ENCODE measurements at regions not wholly inside any gene's neighbourhood (a gene's known extent, or its start where the extent isn't known, plus 50 kb on each side); places are given as distances from the start of the nearest gene placed in this dataset.

DNA sequence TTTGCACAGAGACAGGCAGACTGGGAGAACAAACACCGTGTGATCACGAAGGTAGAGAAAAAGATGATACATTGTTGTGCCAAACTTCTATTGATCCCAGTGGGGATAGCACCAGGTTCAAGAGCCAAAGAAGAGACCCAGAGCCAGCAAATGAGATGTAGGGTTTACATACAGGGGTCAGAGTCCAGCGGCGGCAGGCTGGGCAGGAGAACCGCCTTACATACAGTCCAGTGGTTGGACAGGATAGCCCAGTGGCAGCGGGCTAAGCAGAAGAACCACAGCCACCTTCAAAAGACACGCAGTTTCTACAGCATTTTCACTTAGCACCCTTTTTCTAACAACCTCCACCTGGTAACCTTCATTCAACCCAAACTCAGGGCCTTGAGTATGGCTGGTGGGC is 932.8 kb downstream of the SLC4A3 start:
- TF ChIP-seq, protein P1, sequence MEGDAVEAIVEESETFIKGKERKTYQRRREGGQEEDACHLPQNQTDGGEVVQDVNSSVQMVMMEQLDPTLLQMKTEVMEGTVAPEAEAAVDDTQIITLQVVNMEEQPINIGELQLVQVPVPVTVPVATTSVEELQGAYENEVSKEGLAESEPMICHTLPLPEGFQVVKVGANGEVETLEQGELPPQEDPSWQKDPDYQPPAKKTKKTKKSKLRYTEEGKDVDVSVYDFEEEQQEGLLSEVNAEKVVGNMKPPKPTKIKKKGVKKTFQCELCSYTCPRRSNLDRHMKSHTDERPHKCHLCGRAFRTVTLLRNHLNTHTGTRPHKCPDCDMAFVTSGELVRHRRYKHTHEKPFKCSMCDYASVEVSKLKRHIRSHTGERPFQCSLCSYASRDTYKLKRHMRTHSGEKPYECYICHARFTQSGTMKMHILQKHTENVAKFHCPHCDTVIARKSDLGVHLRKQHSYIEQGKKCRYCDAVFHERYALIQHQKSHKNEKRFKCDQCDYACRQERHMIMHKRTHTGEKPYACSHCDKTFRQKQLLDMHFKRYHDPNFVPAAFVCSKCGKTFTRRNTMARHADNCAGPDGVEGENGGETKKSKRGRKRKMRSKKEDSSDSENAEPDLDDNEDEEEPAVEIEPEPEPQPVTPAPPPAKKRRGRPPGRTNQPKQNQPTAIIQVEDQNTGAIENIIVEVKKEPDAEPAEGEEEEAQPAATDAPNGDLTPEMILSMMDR (IDR thresholded peaks at IDR 0.05) = no peak
- TF ChIP-seq EP300 (IDR thresholded peaks at IDR 0.05; ENCODE audit: low read depth) = no peak
- Histone ChIP-seq H3K9me3 (no peaks in the 10 kb centered on the region), H3K4me3 (no peak overlapping the region), H3K27ac (no peak overlapping the region), H3K36me3 (no peaks in the 10 kb centered on the region), H3K27me3 (no peaks in the 10 kb centered on the region), H3K4me1 (no peaks in the 10 kb centered on the region)
- DNase-seq = no peak
- in situ Hi-C loops (cut with MboI; ENCODE audit: low pct_ligation_motif_present in 1 of 4, low pct_unique_long_range_greater_than_20kb in 1 of 4, low sequenced_read_pairs in 3 of 4) (no loop called here), intact Hi-C loops (cut with DNase I; ENCODE audit: low total_unique reads) (no loop called here)
- 78 to 88% methylated on average over 2 to 7 of the region's 7 CpGs for WGBS, 2 donors (ENCODE audit: low coverage in 1 of 2)

DNA sequence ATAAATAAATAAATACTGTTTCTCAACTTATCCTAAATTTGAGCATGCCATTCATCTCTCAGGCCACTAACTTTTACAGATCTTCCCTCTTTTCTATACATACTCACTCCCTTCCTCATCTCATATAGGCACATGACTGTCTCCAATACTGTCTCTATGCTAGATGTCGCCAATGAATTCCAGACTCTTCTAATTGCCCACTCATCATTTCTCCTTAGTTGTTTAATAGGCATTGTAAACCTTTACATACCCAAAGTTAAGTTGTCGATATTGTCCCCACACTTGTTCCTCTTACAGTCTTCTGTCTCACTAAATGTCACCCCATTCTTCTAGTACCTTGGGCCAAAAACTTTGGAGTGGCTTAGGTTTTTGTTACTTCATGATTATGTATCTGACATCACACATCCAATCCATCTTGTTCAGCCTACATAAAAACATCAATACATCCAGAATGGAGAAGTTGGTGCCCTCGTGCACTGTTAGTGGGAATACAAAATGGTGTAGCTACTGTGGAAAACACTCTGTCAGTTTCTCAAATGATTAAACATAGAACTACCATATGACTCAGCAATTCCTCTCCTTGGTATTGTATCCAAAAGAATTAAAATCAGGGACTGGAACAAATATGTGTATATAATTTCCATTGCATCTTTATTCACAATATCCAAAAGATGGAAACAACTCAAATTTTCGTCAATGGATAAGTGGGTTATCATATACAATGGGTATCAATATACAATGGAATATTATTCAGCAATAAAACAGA is 935.1 kb downstream of the SLC4A3 start:
- H3K27ac ChIP-seq = no peak overlapping the region
- WGBS, 2 donors (ENCODE audit: low coverage in 1 of 2) = 74 to 83% methylated on average over 4 of the region's 4 CpGs
- TF ChIP-seq, protein P1 (IDR thresholded peaks at IDR 0.05) = no peak
- TF ChIP-seq EP300 (IDR thresholded peaks at IDR 0.05; ENCODE audit: low read depth) (no peak), POLR2AphosphoS5 (IDR thresholded peaks at IDR 0.05) (no peak), POLR2A (IDR thresholded peaks at IDR 0.05) (no peak)
- no peaks in the 10 kb centered on the region for H3K27me3 ChIP-seq
- in situ Hi-C loops (cut with MboI; ENCODE audit: low pct_ligation_motif_present in 1 of 4, low pct_unique_long_range_greater_than_20kb in 1 of 4, low sequenced_read_pairs in 3 of 4) = no loop called here
- H3K4me1 ChIP-seq = no peaks in the 10 kb centered on the region
- H3K4me3 ChIP-seq = no peak overlapping the region
- no peak for DNase-seq
- no peaks in the 10 kb centered on the region for H3K36me3 ChIP-seq
- intact Hi-C loops (cut with DNase I; ENCODE audit: low total_unique reads) = no loop called here
- H3K9me3 ChIP-seq = no peaks in the 10 kb centered on the region

DNA sequence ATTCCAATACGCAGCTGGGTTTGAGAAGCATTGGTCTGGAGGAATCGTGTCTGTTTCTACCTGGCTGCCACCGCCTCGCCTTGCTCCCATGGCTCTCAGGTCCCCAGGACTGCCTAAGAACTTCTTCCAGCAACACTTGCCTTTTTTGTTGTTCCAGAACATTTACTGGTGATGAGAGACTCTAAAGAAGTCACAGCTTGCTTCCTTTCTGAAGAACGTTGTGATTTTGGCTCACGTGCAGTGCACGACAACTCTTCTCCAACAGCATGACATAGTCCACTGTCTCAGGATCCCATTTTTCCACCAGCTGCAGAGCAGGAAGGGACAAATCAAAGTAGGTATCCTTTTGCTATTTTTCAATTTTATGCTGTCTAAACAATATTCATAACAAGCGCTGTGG is 940.9 kb downstream of the SLC4A3 start:
- in situ Hi-C loops (cut with MboI; ENCODE audit: low pct_ligation_motif_present in 1 of 4, low pct_unique_long_range_greater_than_20kb in 1 of 4, low sequenced_read_pairs in 3 of 4) = no loop called here
- no peaks in the 10 kb centered on the region for H3K4me1 ChIP-seq
- DNase-seq = no peak
- TF ChIP-seq EP300 (IDR thresholded peaks at IDR 0.05; ENCODE audit: low read depth) (no peak), POLR2A (IDR thresholded peaks at IDR 0.05) (no peak), POLR2AphosphoS5 (IDR thresholded peaks at IDR 0.05) (no peak)
- TF ChIP-seq, protein P1 (IDR thresholded peaks at IDR 0.05) = no peak
- no peaks in the 10 kb centered on the region for H3K36me3 ChIP-seq
- no peaks in the 10 kb centered on the region for H3K27me3 ChIP-seq
- intact Hi-C loops (cut with DNase I; ENCODE audit: low total_unique reads) = no loop called here
- no peak overlapping the region for H3K27ac ChIP-seq
- no peak overlapping the region for H3K4me3 ChIP-seq
- H3K9me3 ChIP-seq = no peaks in the 10 kb centered on the region
- 77 to 80% methylated on average over 7 to 8 of the region's 8 CpGs for WGBS, 2 donors (ENCODE audit: low coverage in 1 of 2)

DNA sequence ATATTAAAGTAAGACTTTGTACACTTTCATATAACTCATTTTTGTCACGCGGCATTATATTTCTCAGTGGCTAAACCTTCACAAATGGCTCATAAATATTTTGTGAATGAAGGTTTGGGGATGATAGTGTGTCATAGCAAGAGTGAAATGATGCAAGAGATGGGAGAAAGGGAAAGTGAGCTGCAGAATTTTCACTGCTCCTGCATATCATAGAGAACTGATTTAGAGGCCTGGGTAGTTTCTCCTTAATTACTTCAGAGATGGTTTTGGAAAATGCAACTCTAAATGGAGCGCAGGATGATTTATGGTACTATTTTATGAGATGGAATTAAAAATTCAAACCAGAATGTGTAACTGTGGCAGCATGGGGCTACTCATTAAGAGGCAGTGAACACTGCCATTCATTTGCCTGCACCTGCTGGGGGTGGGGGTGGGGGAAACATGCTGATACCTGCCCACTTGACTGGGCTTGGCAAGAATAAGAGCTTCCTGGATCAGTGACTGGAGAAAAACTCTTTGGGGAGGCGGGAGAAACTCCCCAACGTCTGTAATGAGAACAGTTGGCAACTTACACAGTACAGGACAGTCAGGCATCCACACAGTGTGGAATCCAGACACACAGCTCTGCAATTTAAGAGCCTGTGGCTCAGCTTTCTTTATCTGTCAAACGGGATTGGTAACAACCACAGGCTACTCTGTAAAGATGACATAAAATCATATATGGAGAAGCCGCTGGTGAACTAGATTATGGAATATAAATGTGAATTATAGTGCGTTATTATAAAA is 941.9 kb downstream of the SLC4A3 start:
- no peaks in the 10 kb centered on the region for H3K36me3 ChIP-seq
- no peaks in the 10 kb centered on the region for H3K27me3 ChIP-seq
- H3K4me3 ChIP-seq = no peak overlapping the region
- H3K9me3 ChIP-seq = no peaks in the 10 kb centered on the region
- in situ Hi-C loops (cut with MboI; ENCODE audit: low pct_ligation_motif_present in 1 of 4, low pct_unique_long_range_greater_than_20kb in 1 of 4, low sequenced_read_pairs in 3 of 4) (no loop called here), intact Hi-C loops (cut with DNase I; ENCODE audit: low total_unique reads) (no loop called here)
- TF ChIP-seq, protein P1 (IDR thresholded peaks at IDR 0.05) = no peak
- no peak for TF ChIP-seq POLR2AphosphoS5 (IDR thresholded peaks at IDR 0.05)
- TF ChIP-seq EP300 (IDR thresholded peaks at IDR 0.05; ENCODE audit: low read depth) = no peak
- TF ChIP-seq POLR2A (IDR thresholded peaks at IDR 0.05) = no peak
- WGBS, 2 donors (ENCODE audit: low coverage in 1 of 2) = 61 to 62% methylated on average over 8 of the region's 8 CpGs
- no peak overlapping the region for H3K27ac ChIP-seq
- DNase-seq = no peak
- no peaks in the 10 kb centered on the region for H3K4me1 ChIP-seq

Measured in transverse colon (tissue), 4 donors.